GM12891 (cell line): ENCODE measurements at regions not wholly inside any gene's neighbourhood (a gene's known extent, or its start where the extent isn't known, plus 50 kb on each side); places are given as distances from the start of the nearest gene placed in this dataset.

ENCODE experiments used
- PAX5 ChIP-seq: IDR thresholded peaks from 2 replicates; pipeline ENCODE4 v1.6.1; 2011; ENCODE audit warnings: low read length, moderate library complexity, mild to moderate bottlenecking; ENCODE audit not compliant: insufficient read depth, severe bottlenecking
- POLR2A ChIP-seq: IDR thresholded peaks from 2 replicates; pipeline ENCODE4 v1.6.1; 2011; ENCODE audit warnings: low read depth, low read length, control low read depth
- POLR2AphosphoS5 ChIP-seq: IDR thresholded peaks from 2 replicates; pipeline ENCODE4 v1.6.1; 2011; ENCODE audit warnings: low read depth, low read length, control low read depth
- POU2F2 ChIP-seq: IDR thresholded peaks from 2 replicates; pipeline ENCODE4 v1.6.1; 2011; ENCODE audit warnings: low read depth, mild to moderate bottlenecking, control low read depth, low read length, moderate library complexity
- TAF1 ChIP-seq: IDR thresholded peaks from 2 replicates; pipeline ENCODE4 v1.6.1; 2011; ENCODE audit warnings: low read depth, low read length, control low read depth

DNA sequence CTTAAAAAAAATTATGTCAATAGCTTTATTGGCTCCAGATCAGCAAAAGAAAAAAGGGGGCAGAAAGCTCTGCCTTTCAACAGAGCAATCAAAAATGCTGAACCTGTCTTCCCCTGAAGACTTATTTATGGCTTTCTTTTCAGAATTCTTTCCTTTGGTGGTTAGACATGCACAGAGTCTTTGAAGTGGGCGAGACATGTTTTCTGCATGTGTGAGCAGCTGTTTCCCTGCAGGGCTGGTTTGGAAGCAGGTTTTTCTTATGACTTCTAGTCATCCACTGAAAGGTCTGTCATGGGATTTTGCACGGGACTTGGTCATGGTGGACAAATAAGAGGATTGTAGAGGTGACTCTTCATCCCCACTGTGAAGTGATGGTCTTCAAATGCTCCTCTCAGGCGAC, 160.3 kb downstream of the VAPA start:
- no peak for TF ChIP-seq POLR2AphosphoS5
- TF ChIP-seq PAX5 = no peak
- no peak for TF ChIP-seq POLR2A
- TF ChIP-seq TAF1 = no peak
- TF ChIP-seq POU2F2 = no peak
